Thyroid gland (tissue), 4 donors: ENCODE measurements at regions not wholly inside any gene's neighbourhood (a gene's known extent, or its start where the extent isn't known, plus 50 kb on each side); places are given as distances from the start of the nearest gene placed in this dataset.
A peak's percentile ranks its signal among the peaks of the same experiment; 100 is the strongest.

Experiments used
- DNase-seq, 2 donors: peaks; one replicate each; pipeline ENCODE4 v3.0.0-alpha.2; 2019
- H3K27ac ChIP-seq, 3 donors: fragments of 200-600 bp; sonication (generic); 1 replicate in 2 of 3; 2 replicates in 1 of 3; pipeline ENCODE4 v1.5.1; 2016 to 2019; ENCODE audit warnings: mild to moderate bottlenecking in 1 of 3, moderate library complexity in 1 of 3
- H3K27me3 ChIP-seq: fragments of 200-600 bp; sonication (generic); one replicate; pipeline ENCODE4 v1.5.1; 2019
- H3K36me3 ChIP-seq, 2 donors: fragments of 200-600 bp; sonication (generic); one replicate each; pipeline ENCODE4 v1.5.1; 2016 to 2019
- H3K4me1 ChIP-seq, 2 donors: fragments of 200-600 bp; sonication (generic); one replicate each; pipeline ENCODE4 v1.5.1; 2017 to 2019
- H3K4me3 ChIP-seq, 3 donors: fragments of 200-600 bp; sonication (generic); replicated peaks in 1 of 3; 1 replicate in 2 of 3; 2 replicates in 1 of 3; pipeline ENCODE4 v1.5.1; 2016; ENCODE audit warnings: mild to moderate bottlenecking in 1 of 3
- H3K9me3 ChIP-seq: fragments of 200-600 bp; sonication (generic); one replicate; pipeline ENCODE4 v1.5.1; 2017
- CTCF ChIP-seq, 6 experiments: fragments of 200-600 bp in 3 of 6; fragments of 450-650 bp in 3 of 6; sonication (generic) in 3 of 6; IDR thresholded peaks; one replicate each; pipeline ENCODE4 v1.5.1; 2016 to 2019; ENCODE audit warnings: antibody characterized with exemption in 6 of 6, mild to moderate bottlenecking in 2 of 6, inconsistent platforms in 1 of 6, moderate library complexity in 1 of 6
- POLR2A ChIP-seq, 2 donors: fragments of 450-650 bp; IDR thresholded peaks; one replicate each; pipeline ENCODE4 v1.6.1; 2017; ENCODE audit warnings: antibody characterized with exemption in 2 of 2, mild to moderate bottlenecking in 2 of 2, moderate library complexity in 1 of 2
- WGBS, 2 donors: methylation state at CpG; one replicate each; pipeline ENCODE4 v1.1.5; 2017; 5-methylcytosine and 5-hydroxymethylcytosine counted together
- intact Hi-C: fragments of 100-400 bp; cut with DNase I; formaldehyde crosslinking; loops from one replicate; pipeline ENCODE4 v1.15.1; 2023

DNA sequence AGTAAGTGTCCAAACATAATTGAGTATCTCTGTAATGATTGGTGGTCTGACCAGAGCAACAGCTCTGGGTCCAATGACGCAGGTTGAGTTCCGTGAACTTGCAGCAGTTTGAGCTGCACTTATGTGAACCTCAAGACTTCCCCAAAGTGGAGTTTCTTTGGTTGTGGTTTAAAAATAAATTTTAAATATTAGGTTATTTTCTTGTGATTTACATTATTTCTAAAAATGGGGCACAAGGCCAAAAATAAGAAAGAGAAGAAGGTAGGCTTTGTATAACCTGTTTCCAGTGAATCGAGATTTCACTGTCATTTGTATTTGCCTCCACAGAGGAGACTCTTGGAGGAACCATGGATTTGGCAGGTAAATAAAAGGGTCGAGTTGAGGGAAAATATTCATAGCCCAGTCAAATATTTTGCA lies 166.4 kb upstream of the ZNF217 start:
- intact Hi-C loops: no loop called here

DNA sequence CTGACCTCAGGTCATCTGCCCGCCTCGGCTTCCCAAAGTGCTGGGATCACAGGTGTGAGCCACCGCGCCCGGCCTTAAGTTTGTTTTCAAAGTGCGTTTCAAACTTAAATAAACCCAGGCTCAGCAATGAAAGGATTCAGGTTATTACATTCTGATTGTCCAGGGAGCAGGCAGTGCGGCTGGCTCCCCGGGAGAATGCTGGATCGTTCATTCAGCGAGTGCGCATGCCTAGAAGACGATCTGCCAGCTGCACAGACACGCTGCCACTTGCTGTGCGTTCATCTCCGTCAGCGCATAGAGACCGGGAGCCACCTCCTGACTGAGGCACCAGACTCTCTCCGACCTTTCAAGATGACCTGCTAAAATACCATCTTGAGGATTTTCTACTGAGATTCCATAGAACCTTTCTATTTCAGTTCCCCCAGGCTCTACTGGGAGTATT lies 163.9 kb upstream of the ZNF217 start:
- H3K4me3 ChIP-seq: no peak overlapping the region
- no peak for TF ChIP-seq POLR2A (IDR thresholded peaks at IDR 0.05)
- TF ChIP-seq CTCF (IDR thresholded peaks at IDR 0.05): no peak
- H3K4me1 ChIP-seq: no peaks in the 10 kb centered on the region
- WGBS, 2 donors: 87 to 95% methylated on average over 18 of the region's 18 CpGs
- H3K27ac ChIP-seq: no peak overlapping the region
- H3K27me3 ChIP-seq: no peaks in the 10 kb centered on the region
- H3K36me3 ChIP-seq: no peaks in the 10 kb centered on the region
- intact Hi-C loops: no loop called here
- DNase-seq: peak in 1 of 2 donors; percentile 20
- no peaks in the 10 kb centered on the region for H3K9me3 ChIP-seq

More for the DNA sequence above, 166.4 kb upstream of the ZNF217 start:
- no peaks in the 10 kb centered on the region for H3K9me3 ChIP-seq
- no peaks in the 10 kb centered on the region for H3K27me3 ChIP-seq
- no peak for TF ChIP-seq POLR2A (IDR thresholded peaks at IDR 0.05)
- TF ChIP-seq CTCF (IDR thresholded peaks at IDR 0.05): no peak
- no peaks in the 10 kb centered on the region for H3K36me3 ChIP-seq
- H3K27ac ChIP-seq: no peak overlapping the region
- no peak overlapping the region for H3K4me3 ChIP-seq
- WGBS, 2 donors: 88 to 89% methylated on average over 4 of the region's 4 CpGs
- H3K4me1 ChIP-seq: peaks cover 0 to 3% of the 10 kb centered on the region in 2 donors
- DNase-seq: no peak

- no peak overlapping the region for H3K27ac ChIP-seq
- H3K27me3 ChIP-seq: no peaks in the 10 kb centered on the region
- no peaks in the 10 kb centered on the region for H3K9me3 ChIP-seq
- H3K4me1 ChIP-seq: peaks cover 6 to 12% of the 10 kb centered on the region in 2 donors
- intact Hi-C loops: no loop called here
- 94% methylated on average over 8 of the region's 8 CpGs for WGBS, 2 donors
- no peak for DNase-seq
- TF ChIP-seq CTCF (IDR thresholded peaks at IDR 0.05) (no peak), POLR2A (IDR thresholded peaks at IDR 0.05) (no peak)
- no peaks in the 10 kb centered on the region for H3K36me3 ChIP-seq
- no peak overlapping the region for H3K4me3 ChIP-seq
These were observed 162.3 kb upstream of the ZNF217 start for GRCh38 chr20:53755733-53756531.

DNA sequence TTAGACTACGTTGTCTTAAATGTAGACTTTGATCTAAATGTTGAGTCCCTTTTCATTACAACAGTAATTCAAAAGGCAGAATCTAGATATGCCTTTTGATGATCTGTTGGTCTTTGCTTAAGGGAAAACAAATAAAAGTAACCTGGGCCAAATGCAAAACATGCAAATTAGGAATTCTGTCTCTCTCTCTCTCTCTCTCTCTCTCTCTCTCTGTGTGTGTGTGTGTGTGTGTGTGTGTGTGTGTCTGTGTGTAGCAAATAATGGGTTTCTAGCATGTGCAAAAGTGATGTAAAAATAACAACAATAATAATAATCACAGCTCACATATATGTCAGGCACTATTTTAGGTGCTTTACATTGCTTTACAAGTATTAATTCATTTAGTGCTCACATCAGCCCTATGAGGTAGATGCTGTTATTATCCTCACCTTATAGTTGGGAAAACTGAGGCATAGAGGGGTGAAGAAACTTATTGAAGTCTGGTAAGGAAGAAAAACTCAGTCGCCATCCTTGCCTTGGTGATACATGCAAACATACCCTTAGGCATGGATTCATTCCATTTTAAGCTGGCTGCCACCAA lies 160.3 kb upstream of the ZNF217 start:
- H3K4me3 ChIP-seq: no peak overlapping the region
- DNase-seq: no peak
- H3K4me1 ChIP-seq: peaks cover 8 to 14% of the 10 kb centered on the region in 2 donors
- 72 to 87% methylated on average over 2 of the region's 2 CpGs for WGBS, 2 donors
- H3K27ac ChIP-seq: no peak overlapping the region
- no peaks in the 10 kb centered on the region for H3K9me3 ChIP-seq
- intact Hi-C loops: no loop called here
- no peaks in the 10 kb centered on the region for H3K36me3 ChIP-seq
- H3K27me3 ChIP-seq: no peaks in the 10 kb centered on the region
- TF ChIP-seq CTCF (IDR thresholded peaks at IDR 0.05): no peak
- no peak for TF ChIP-seq POLR2A (IDR thresholded peaks at IDR 0.05)
